GM19099 (cell line): ENCODE measurements at regions not wholly inside any gene's neighbourhood (a gene's known extent, or its start where the extent isn't known, plus 50 kb on each side); places are given as distances from the start of the nearest gene placed in this dataset.

ENCODE experiments used
- POLR2A ChIP-seq: IDR thresholded peaks from 3 replicates; pipeline ENCODE4 v1.6.1; 2011; ENCODE audit warnings: low read depth; ENCODE audit not compliant: insufficient read length; ENCODE audit errors: extremely low read depth

- no peak for TF ChIP-seq POLR2A
These were observed 71.2 kb downstream of the C9orf50 start for GRCh38 chr9:129549684-129550083.

GRCh38 chr9:129549139-129549538 is 71.8 kb downstream of the C9orf50 start:
- no peak for TF ChIP-seq POLR2A

GRCh38 chr9:129548571-129549135 is 72.2 kb downstream of the C9orf50 start:
- TF ChIP-seq POLR2A: no peak

- TF ChIP-seq POLR2A: no peak
These were observed 72.9 kb downstream of the C9orf50 start for GRCh38 chr9:129547869-129548570.

GRCh38 chr9:129547063-129547462 is 73.8 kb downstream of the C9orf50 start:
- no peak for TF ChIP-seq POLR2A

GRCh38 chr9:129544761-129545160 is 76.1 kb downstream of the C9orf50 start:
- no peak for TF ChIP-seq POLR2A

- TF ChIP-seq POLR2A: no peak
These were observed 78.2 kb downstream of the C9orf50 start for GRCh38 chr9:129542741-129543140.

GRCh38 chr9:129541270-129541669 is 79.6 kb downstream of the C9orf50 start:
- no peak for TF ChIP-seq POLR2A

GRCh38 chr9:129539446-129539845 is 81.5 kb downstream of the C9orf50 start:
- TF ChIP-seq POLR2A: no peak

GRCh38 chr9:129525656-129526196 is 95.2 kb downstream of the C9orf50 start:
- no peak for TF ChIP-seq POLR2A

GRCh38 chr9:129524582-129525270 is 96.2 kb downstream of the C9orf50 start:
- TF ChIP-seq POLR2A: no peak

- no peak for TF ChIP-seq POLR2A
These were observed 96.8 kb downstream of the C9orf50 start for GRCh38 chr9:129523943-129524581.

- no peak for TF ChIP-seq POLR2A
These were observed 98.5 kb downstream of the C9orf50 start for GRCh38 chr9:129522351-129522750.

GRCh38 chr9:129520082-129520481 is 100.8 kb downstream of the C9orf50 start:
- TF ChIP-seq POLR2A: no peak

- no peak for TF ChIP-seq POLR2A
These were observed 102.8 kb downstream of the C9orf50 start for GRCh38 chr9:129518074-129518473.
